ENCODE measurements at regions not wholly inside any gene's neighbourhood (a gene's known extent, or its start where the extent isn't known, plus 50 kb on each side); places are given as distances from the start of the nearest gene placed in this dataset.

DNA sequence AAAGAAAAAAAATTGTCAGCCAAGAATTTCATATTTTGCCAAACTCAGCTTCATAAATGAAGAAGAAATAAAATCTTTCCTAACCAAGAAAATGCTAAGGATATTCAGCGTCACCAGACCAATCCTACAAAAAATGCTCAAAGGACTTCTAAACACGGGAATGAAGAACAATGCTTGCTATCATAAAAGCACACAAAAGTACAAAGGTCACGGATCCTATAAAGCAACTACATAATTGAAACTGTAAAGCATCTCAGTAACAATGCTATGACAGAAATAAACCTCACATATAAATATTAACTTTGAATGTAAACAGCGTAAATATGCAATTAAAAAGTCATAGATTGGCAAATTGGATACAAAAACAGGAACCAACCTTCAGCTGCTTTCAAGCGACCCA, 1314.6 kb upstream of the GYPC start:
- no peak for TF ChIP-seq ARNT (IDR thresholded peaks at IDR 0.05)
- no peak for TF ChIP-seq SUZ12 (IDR thresholded peaks at IDR 0.05)
- TF ChIP-seq FOXK2 (IDR thresholded peaks at IDR 0.05): no peak
- no peak for TF ChIP-seq TARDBP (IDR thresholded peaks at IDR 0.05)
- no peak for TF ChIP-seq ELF4 (IDR thresholded peaks at IDR 0.05)
- TF ChIP-seq SP1 (IDR thresholded peaks at IDR 0.05): no peak
- no peak for TF ChIP-seq ZNF384 (IDR thresholded peaks at IDR 0.05)

Measured in HEK293T (cell line).